GM12872 (cell line): ENCODE measurements at regions not wholly inside any gene's neighbourhood (a gene's known extent, or its start where the extent isn't known, plus 50 kb on each side); places are given as distances from the start of the nearest gene placed in this dataset.

Source experiments
- TF ChIP-seq, protein P1 (sequence below): IDR thresholded peaks from 3 replicates; pipeline ENCODE4 v1.5.1; 2011; ENCODE audit warnings: low read depth, mild to moderate bottlenecking, low read length, moderate library complexity; ENCODE audit not compliant: insufficient read depth

DNA sequence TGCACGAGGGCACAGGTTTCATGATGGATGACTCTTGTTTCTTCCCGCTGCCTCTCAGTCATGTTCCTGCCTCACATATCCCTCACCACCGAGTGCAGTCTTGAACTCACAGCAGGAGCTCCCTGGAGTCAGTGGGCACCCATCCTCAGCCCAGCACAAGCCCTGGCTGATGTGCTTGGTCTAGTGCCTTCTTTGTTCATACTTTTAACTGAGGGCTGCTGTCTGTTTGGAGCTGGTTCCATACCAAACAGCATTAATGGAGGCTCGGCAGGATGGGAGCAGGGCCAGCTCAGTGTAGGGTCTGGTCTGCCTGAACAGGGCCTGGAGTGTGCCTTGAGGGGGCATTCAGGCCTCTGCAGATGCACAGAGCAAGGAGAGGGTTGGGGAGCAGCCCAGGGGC lies 54.5 kb upstream of the GLI2 start:
- TF ChIP-seq, protein P1, sequence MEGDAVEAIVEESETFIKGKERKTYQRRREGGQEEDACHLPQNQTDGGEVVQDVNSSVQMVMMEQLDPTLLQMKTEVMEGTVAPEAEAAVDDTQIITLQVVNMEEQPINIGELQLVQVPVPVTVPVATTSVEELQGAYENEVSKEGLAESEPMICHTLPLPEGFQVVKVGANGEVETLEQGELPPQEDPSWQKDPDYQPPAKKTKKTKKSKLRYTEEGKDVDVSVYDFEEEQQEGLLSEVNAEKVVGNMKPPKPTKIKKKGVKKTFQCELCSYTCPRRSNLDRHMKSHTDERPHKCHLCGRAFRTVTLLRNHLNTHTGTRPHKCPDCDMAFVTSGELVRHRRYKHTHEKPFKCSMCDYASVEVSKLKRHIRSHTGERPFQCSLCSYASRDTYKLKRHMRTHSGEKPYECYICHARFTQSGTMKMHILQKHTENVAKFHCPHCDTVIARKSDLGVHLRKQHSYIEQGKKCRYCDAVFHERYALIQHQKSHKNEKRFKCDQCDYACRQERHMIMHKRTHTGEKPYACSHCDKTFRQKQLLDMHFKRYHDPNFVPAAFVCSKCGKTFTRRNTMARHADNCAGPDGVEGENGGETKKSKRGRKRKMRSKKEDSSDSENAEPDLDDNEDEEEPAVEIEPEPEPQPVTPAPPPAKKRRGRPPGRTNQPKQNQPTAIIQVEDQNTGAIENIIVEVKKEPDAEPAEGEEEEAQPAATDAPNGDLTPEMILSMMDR = no peak

DNA sequence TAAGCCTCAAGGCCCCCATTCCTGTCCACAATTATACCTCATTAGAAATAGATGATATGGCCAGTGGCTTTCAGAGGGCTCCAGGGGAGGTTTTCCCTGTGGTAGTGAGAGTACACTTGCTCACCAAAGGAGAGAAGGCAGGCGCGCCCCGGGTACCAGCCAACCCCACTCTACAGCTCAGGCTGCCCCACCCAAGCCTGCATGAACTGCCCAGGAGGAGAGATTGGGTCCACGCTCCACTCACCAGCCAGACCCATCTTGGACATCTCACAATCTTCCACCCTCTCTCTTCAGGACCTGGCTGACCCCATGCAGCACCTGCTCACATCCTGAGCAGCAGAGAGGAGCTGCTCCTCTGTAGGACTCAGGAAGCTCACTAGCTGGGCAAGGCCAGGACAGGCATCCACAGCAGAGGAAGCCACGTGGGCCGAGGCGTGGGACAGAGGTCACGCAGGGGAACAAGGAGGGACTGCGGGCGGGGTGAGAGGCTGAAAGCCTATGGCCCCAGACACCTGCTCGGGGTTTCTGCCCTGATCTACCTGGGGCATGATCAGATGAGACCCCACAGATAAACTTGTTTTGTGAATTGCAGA lies 53.9 kb upstream of the GLI2 start:
- TF ChIP-seq, protein P1 = no peak

DNA sequence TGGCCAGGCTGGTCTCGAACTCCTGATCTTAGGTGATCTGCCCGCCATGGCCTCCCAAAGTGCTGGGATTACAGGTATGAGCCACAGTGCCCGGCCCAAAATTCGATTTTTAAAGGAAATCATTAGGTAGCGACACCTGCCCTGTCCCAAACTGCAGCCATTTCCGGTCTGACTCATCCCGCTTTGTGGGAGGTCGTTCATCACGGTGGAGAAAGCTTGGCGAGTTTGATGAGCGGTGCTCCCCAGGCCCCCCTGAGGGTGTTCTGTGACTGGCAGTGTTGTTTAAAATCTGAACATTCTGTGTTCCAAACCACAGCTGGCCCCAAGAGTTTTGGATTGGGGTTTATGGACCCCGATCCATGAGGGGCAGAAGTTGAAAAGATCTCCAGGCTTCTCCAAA lies 53.0 kb upstream of the GLI2 start:
- TF ChIP-seq, protein P1 = no peak

DNA sequence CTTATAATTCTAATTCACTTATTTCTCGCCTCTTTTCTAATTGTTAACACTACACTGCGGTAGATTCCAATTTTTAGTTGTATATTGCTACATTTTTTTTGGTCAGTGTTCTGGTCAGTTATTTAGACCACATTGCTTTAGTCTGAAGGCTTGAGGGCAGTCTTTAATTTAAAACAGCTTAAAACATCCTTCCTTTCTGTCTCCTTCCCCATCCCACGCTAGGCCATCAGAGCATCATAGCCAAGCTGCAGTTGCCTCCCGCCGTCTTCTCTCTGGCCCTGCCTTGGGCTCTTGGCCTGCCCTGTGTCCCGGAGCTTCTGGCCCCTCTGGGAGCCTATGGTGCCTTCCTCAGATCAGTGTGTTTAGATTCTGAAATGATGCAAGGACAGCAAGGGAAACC lies 52.6 kb upstream of the GLI2 start:
- TF ChIP-seq, protein P1 = no peak

DNA sequence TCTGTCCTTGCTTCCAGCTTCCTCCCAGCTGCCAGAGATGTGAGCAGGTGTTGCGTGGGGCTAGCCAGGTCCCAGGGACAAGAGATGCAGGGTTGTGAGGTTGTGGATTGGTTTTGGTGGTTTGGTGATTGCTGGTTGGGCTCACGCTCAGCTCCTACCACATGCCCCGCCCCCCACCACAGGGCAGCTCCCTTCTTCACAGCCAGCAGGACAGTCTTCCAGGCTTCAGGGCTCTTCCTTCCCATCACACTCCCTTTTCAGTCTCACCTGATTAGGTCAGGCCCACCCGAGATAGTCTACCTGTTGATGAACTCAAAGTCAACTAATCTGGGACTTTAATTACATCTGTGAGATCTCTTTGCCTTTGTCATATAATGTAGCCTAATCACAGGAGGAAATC lies 52.0 kb upstream of the GLI2 start:
- TF ChIP-seq, protein P1 = no peak

DNA sequence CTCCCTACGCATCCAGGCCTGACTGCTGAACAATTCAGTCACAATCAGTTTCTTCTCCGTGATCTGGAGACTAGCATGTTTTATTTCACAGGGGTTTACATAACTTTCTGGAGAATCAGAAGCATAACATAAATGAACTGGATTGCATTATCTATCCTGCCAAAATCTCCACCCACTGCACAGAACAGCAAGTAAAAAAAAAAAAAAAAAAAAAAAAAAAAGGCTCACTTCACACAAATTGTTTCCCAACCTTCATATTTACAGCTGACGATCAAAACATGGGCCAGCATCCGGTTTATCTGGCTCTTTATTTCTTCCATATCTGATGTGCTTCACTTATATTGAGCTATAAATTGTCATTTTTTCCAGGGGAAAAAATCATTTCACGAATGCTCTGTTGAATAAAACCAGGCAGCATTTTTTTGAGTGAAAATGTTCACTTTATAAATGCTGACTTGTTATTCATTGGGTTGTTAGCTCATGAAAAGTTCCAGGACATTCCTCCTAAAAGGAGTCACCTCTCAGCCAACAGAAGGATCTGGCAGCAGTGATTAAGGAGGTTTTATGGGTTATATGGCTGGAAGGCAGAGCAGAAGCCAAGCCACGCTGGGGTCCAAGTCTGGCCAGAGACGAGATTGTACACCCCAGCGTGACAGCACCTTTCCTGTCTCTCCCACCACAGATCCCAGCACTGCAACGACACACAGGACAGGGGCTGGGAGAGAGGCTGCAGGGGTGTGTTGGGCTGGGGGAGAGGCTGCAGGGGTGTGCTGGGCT lies 51.2 kb upstream of the GLI2 start:
- TF ChIP-seq, protein P1 = no peak

DNA sequence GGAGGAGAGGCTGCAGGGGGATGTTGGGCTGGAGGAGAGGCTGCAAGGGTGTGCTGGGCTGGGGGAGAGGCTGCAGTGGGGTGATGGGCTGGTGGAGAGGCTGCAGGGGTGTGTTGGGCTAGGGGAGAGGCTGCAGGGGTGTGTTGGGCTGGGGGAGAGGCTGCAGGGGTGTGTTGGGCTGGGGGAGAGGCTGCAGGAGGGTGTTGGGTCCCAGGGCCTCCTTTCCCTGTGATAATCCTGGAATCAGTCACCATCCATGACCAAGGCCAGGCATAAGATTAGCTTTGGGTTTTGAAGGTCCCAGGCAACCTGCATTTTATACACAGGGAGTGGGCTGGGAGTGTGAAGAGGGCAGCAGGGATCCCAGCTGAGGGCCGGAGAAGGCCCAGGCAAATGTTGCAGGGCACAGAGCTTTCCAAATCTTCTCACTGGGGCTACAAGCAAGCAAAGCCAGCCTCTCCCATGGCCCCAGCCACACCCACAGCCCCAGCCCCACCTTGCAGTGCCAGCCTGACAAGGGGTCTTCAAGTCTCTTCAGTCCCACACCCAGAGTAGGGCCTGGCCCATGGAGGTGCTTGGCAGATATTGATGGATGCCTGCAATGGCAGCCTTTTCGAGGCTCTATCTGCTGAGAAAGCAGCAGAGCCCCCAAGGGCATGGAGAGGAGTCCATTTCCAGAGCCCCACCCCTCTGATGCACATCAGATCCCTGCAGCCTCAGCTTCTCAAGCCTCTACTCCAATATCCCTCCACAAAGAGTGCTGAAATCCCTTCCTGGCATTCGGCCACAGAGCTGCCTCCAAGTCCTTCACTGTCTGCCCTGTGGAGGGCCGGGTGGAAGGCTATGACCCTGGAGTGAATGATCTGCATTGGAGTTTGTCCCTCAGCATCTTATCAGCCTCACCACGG lies 50.3 kb upstream of the GLI2 start:
- TF ChIP-seq, protein P1 = no peak
